Mucosa of descending colon (tissue), 3 donors: ENCODE measurements at regions not wholly inside any gene's neighbourhood (a gene's known extent, or its start where the extent isn't known, plus 50 kb on each side); places are given as distances from the start of the nearest gene placed in this dataset.

Experiments used
- ATAC-seq: fragments of 200-7000 bp; cut with Tn5 transposase; one replicate; pipeline ENCODE4 v1.9.1; 2020; ENCODE audit warnings: mild to moderate bottlenecking, moderate library complexity
- DNase-seq, 3 donors: peaks; one replicate each; pipeline ENCODE4 v3.0.0-alpha.2; 2020
- H3K36me3 ChIP-seq: fragments of 200-600 bp; one replicate; pipeline ENCODE4 v1.8.0; 2021; ENCODE audit warnings: low read depth, mild to moderate bottlenecking
- H3K4me1 ChIP-seq: fragments of 200-600 bp; one replicate; pipeline ENCODE4 v1.8.0; 2021; ENCODE audit warnings: low read depth, mild to moderate bottlenecking
- H3K4me3 ChIP-seq: fragments of 200-600 bp; one replicate; pipeline ENCODE4 v1.8.0; 2021; ENCODE audit warnings: mild to moderate bottlenecking
- H3K9me3 ChIP-seq: fragments of 200-600 bp; one replicate; pipeline ENCODE4 v1.8.0; 2021; ENCODE audit warnings: mild to moderate bottlenecking
- CTCF ChIP-seq: fragments of 200-600 bp; IDR thresholded peaks from one replicate; pipeline ENCODE4 v1.8.0; 2022; ENCODE audit warnings: antibody characterized with exemption, mild to moderate bottlenecking
- intact Hi-C, 2 donors: fragments of 100-400 bp; cut with DNase I in 1 of 2; cut with micrococcal nuclease in 1 of 2; formaldehyde crosslinking; loops; one replicate each; pipeline versions ENCODE4 v1.11.0 to v1.11.1; 2022; cut with DNase I, micrococcal nuclease
- donor health status: DM: no; HTN: no; CAD: no; lungs with moderate emphysema.
- donor health status: DM: no; HTN: no; CAD: no.
- donor health status: DM: no; HTN: yes; CAD: no.

- intact Hi-C loops, result no loop called here
- DNase-seq, result no peak
- TF ChIP-seq CTCF, result no peak
- Histone ChIP-seq H3K4me1 (no peaks in the 10 kb centered on the region), H3K9me3 (no peaks in the 10 kb centered on the region), H3K4me3 (no peak overlapping the region), H3K36me3 (no peaks in the 10 kb centered on the region)
- ATAC-seq, result no peak
These were observed 1060.7 kb downstream of the EFNA5 start for GRCh38 chr5:106610041-106610440.

- no peak for TF ChIP-seq CTCF
- DNase-seq, result no peak
- H3K9me3 ChIP-seq, result no peaks in the 10 kb centered on the region
- H3K4me3 ChIP-seq, result no peak overlapping the region
- no peak for ATAC-seq
- H3K36me3 ChIP-seq, result no peaks in the 10 kb centered on the region
- intact Hi-C loops, result no loop called here
- H3K4me1 ChIP-seq, result no peaks in the 10 kb centered on the region
These were observed 1069.1 kb downstream of the EFNA5 start for GRCh38 chr5:106601620-106602019.

GRCh38 chr5:106600803-106601202 is 1069.9 kb downstream of the EFNA5 start:
- TF ChIP-seq CTCF, result no peak
- no peaks in the 10 kb centered on the region for H3K4me1 ChIP-seq
- DNase-seq, result no peak
- no peaks in the 10 kb centered on the region for H3K36me3 ChIP-seq
- no peak overlapping the region for H3K4me3 ChIP-seq
- intact Hi-C loops, result no loop called here
- no peaks in the 10 kb centered on the region for H3K9me3 ChIP-seq
- ATAC-seq, result no peak

GRCh38 chr5:106595864-106596263 is 1074.9 kb downstream of the EFNA5 start:
- no peak for TF ChIP-seq CTCF
- ATAC-seq (no peak), DNase-seq (no peak)
- Histone ChIP-seq H3K36me3 (no peaks in the 10 kb centered on the region), H3K4me3 (no peak overlapping the region), H3K9me3 (no peaks in the 10 kb centered on the region), H3K4me1 (no peaks in the 10 kb centered on the region)
- intact Hi-C loops, result no loop called here

- DNase-seq, result no peak
- no peak for TF ChIP-seq CTCF
- Histone ChIP-seq H3K4me3 (no peak overlapping the region), H3K4me1 (no peaks in the 10 kb centered on the region), H3K9me3 (no peaks in the 10 kb centered on the region), H3K36me3 (no peaks in the 10 kb centered on the region)
- no peak for ATAC-seq
- intact Hi-C loops, result no loop called here
These were observed 1086.5 kb downstream of the EFNA5 start for GRCh38 chr5:106584268-106584667.

- DNase-seq (no peak), ATAC-seq (no peak)
- no peak for TF ChIP-seq CTCF
- intact Hi-C loops, result no loop called here
- Histone ChIP-seq H3K4me3 (no peak overlapping the region), H3K36me3 (no peaks in the 10 kb centered on the region), H3K9me3 (no peaks in the 10 kb centered on the region), H3K4me1 (no peaks in the 10 kb centered on the region)
These were observed 1092.0 kb downstream of the EFNA5 start for GRCh38 chr5:106578736-106579135.
